ENCODE measurements at regions not wholly inside any gene's neighbourhood (a gene's known extent, or its start where the extent isn't known, plus 50 kb on each side); places are given as distances from the start of the nearest gene placed in this dataset.

DNA sequence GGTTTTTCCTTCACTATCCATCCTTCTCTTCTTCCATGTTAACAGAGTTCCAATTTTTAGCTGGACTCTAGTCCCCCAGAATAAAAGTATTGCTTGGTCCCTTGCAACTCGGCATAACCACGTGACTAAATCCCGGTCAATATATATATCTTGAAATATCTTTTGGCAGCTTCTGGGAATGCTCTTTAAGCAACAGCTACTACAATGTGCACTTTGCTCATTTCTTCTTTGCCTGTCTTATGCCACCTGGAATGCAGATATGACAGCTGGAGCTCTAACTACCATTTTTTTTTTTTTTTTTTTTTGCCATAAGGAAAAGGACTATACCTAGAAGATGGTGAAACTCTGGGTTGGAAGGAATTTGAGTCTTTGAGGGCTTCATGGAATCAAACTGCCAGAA lies 82.6 kb downstream of the GCNT4 start:
- TF ChIP-seq, protein P1, sequence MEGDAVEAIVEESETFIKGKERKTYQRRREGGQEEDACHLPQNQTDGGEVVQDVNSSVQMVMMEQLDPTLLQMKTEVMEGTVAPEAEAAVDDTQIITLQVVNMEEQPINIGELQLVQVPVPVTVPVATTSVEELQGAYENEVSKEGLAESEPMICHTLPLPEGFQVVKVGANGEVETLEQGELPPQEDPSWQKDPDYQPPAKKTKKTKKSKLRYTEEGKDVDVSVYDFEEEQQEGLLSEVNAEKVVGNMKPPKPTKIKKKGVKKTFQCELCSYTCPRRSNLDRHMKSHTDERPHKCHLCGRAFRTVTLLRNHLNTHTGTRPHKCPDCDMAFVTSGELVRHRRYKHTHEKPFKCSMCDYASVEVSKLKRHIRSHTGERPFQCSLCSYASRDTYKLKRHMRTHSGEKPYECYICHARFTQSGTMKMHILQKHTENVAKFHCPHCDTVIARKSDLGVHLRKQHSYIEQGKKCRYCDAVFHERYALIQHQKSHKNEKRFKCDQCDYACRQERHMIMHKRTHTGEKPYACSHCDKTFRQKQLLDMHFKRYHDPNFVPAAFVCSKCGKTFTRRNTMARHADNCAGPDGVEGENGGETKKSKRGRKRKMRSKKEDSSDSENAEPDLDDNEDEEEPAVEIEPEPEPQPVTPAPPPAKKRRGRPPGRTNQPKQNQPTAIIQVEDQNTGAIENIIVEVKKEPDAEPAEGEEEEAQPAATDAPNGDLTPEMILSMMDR (IDR thresholded peaks at IDR 0.05) = no peak
- DNase-seq (no peak), ATAC-seq (ENCODE audit: low read depth) (no peak)
- peaks cover 5% of the 10 kb centered on the region for H3K27me3 Mint-ChIP-seq
- ChIA-PET CTCF (no interaction called here), POLR2A (no interaction called here)
- H3K4me3 Mint-ChIP-seq = no peak overlapping the region
- H3K4me1 Mint-ChIP-seq = no peaks in the 10 kb centered on the region
- no peak overlapping the region for H3K27ac Mint-ChIP-seq
- H3K9me3 Mint-ChIP-seq = peaks cover 6% of the 10 kb centered on the region
- H3K36me3 Mint-ChIP-seq (ENCODE audit: low read depth) = no peaks in the 10 kb centered on the region
- intact Hi-C loops (cut with micrococcal nuclease) = no loop called here

DNA sequence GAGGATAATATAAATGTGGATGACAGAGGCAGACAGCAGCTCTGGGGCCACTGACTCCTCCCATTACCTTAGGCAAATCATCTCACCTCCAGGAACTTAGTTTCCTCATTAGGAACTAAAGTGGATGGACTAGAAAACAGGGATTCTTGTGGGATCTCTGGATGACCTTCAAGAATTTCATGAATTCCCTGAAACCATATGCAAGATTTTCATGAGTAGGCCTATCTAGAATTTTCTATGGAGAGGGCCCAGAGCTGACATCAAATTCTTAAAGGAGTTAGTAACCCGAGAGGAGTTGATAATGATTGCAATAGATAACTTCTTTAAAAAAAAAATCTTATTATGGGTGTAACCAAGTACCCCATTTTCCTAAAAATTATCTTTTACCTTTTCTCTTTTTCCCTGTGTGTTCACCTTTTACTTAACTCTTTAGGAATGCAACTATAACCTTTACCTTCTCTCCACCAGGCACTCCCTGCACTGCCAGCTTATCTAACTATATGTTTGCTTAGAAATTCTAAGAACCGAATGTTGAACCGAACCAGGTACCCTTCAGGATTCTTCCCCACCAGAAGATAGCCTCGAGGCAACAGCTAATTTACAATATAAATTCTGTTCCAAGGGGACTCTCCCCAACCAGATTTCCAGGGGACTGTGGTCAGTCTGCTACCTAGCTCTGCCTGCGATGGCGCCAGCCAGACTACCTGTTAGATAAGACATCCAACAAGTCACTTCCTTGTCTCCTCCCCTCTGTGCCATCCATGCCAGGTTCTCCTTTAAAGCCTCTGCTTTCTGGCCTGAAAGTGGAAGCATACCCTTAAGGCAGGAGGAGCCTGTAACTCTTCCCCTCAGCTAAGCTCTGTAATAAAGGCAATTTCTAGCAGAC lies 86.0 kb downstream of the GCNT4 start:
- TF ChIP-seq, protein P1 (IDR thresholded peaks at IDR 0.05) = no peak
- intact Hi-C loops (cut with micrococcal nuclease) = no loop called here
- ChIA-PET CTCF (no interaction called here), POLR2A (no interaction called here)
- no peak for DNase-seq
- Mint-ChIP-seq H3K4me1 (no peaks in the 10 kb centered on the region), H3K9me3 (peaks cover under 1% of the 10 kb centered on the region), H3K4me3 (no peak overlapping the region), H3K27ac (no peak overlapping the region), H3K27me3 (peaks cover 6% of the 10 kb centered on the region), H3K36me3 (ENCODE audit: low read depth) (no peaks in the 10 kb centered on the region)
- no peak for ATAC-seq (ENCODE audit: low read depth)

DNA sequence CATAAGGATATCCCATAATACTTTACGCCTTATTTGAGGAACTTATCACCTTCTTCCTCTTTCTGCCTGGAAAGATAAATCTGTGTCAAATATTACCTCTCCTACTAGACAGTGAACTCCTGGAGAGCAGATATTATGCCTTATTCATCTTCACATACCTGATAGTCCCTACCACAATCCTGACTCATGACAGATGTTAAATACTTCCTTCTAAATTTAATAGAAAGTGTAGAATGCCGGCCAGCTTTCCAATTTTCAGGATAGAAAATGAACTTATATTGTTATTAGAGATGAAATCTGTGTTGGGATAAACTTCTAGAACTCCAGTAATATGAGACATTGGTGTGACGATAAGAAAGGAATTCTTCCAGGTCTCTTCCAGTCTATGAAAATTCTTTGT lies 89.0 kb downstream of the GCNT4 start:
- Mint-ChIP-seq H3K36me3 (ENCODE audit: low read depth) (no peaks in the 10 kb centered on the region), H3K4me3 (no peak overlapping the region), H3K9me3 (no peaks in the 10 kb centered on the region), H3K4me1 (no peaks in the 10 kb centered on the region), H3K27me3 (peaks cover 12% of the 10 kb centered on the region), H3K27ac (no peak overlapping the region)
- ATAC-seq (ENCODE audit: low read depth) (no peak), DNase-seq (no peak)
- POLR2A ChIA-PET = no interaction called here
- CTCF ChIA-PET = no interaction called here
- TF ChIP-seq, protein P1 (IDR thresholded peaks at IDR 0.05) = no peak
- intact Hi-C loops (cut with micrococcal nuclease) = no loop called here

DNA sequence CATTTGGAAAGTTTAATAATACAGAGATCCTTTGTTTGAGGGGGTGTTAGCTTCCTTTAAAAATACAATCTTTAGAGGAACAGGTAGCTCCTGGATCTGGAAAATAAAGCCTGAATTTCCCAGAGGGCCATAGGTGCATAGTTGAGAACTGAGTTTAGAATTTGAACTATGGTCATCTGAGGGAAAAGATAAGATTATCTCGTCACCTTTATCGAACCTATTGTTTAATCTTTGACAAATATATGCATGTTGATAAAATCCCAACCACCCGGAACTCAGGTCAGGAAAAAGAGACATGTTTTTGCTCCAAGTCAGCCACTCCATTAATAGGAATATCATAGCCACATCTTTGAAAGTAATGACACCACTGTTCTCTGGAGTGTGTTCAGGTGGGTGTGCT lies 91.7 kb upstream of the FAM169A start:
- Mint-ChIP-seq H3K4me3 (no peak overlapping the region), H3K36me3 (ENCODE audit: low read depth) (no peaks in the 10 kb centered on the region), H3K4me1 (no peaks in the 10 kb centered on the region), H3K27me3 (peaks cover 8% of the 10 kb centered on the region), H3K27ac (no peak overlapping the region), H3K9me3 (peaks cover 2% of the 10 kb centered on the region)
- POLR2A ChIA-PET = no interaction called here
- no peak for ATAC-seq (ENCODE audit: low read depth)
- intact Hi-C loops (cut with micrococcal nuclease) = no loop called here
- CTCF ChIA-PET = no interaction called here
- TF ChIP-seq, protein P1 (IDR thresholded peaks at IDR 0.05) = no peak
- no peak for DNase-seq

DNA sequence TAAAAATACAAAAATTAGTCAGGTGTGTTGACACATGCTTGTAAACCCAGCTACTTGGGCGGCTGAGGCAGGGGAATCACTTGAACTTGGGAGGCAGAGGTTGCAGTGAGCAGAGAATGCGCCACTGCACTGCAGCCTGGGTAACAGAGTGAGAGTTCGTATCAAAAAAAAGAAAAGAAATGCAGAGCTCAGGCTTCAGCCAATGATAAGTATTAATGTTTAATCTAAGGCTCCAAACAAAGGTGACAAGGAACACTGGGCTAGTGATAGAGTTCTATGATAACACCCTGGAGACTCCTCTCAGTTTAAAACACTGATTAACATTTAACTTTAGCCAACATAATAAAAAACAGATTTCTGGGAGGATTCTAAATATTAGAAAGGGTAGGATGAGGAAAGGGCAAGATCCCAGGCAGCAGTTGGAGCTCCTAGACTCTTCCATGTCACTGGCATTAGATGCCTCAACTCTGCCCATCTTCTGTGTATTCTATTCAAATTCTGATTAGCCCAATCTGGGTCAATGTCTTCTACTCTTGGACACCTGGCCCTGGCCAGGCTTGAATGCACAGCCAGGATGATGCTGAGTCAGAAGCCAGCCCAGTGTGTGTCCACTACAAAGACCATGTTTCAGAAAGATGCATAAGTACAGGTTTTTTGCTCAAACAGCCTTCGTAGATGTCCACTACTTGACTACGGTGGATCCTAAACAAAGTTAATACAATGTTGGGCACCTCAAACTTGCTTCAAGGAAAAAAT lies 91.0 kb upstream of the FAM169A start:
- Mint-ChIP-seq H3K4me1 (no peaks in the 10 kb centered on the region), H3K27ac (no peak overlapping the region), H3K9me3 (peaks cover 2% of the 10 kb centered on the region), H3K36me3 (ENCODE audit: low read depth) (no peaks in the 10 kb centered on the region), H3K4me3 (no peak overlapping the region), H3K27me3 (peaks cover 7% of the 10 kb centered on the region)
- ChIA-PET CTCF (no interaction called here), POLR2A (no interaction called here)
- DNase-seq (no peak), ATAC-seq (ENCODE audit: low read depth) (no peak)
- intact Hi-C loops (cut with micrococcal nuclease) = no loop called here
- TF ChIP-seq, protein P1 (IDR thresholded peaks at IDR 0.05) = no peak

Measured in activated B cell treated with CpG ODN at 0.5 μM for 24 hours (primary cell).